H1 (cell line): ENCODE measurements at regions not wholly inside any gene's neighbourhood (a gene's known extent, or its start where the extent isn't known, plus 50 kb on each side); places are given as distances from the start of the nearest gene placed in this dataset.

Experiments
- CTCF ChIA-PET: fragments of 300-600 bp; sonication (Branson Sonifier 250); formaldehyde crosslinking; loops from one replicate; lab custom pipeline; 2021; ENCODE audit not compliant: partially characterized antibody; lab: Charles Lee
- POLR2A ChIA-PET: fragments of 300-600 bp; sonication (Branson Sonifier 250); formaldehyde crosslinking; loops from one replicate; lab custom pipeline; 2021; ENCODE audit warnings: inconsistent platforms; ENCODE audit not compliant: partially characterized antibody; lab: Charles Lee
- DNase-seq, 2 experiments: peaks; one replicate each; pipeline versions ENCODE4 v3.0.0 to v3.0.0-alpha.2; 2010 to 2022; ENCODE audit warnings: low spot score in 2 of 2, low read depth in 1 of 2, mixed read lengths in 1 of 2
- FAIRE-seq: peaks from 2 replicates; lab custom pipeline; 2011; peaks lifted over from hg19 to GRCh38; lab: Jason Lieb, UNC
- H2AFZ ChIP-seq: 2 replicates; pipeline ENCODE4 v1.8.1; 2012; ENCODE audit warnings: low read length, inconsistent platforms
- H2AK5ac ChIP-seq: 2 replicates; pipeline ENCODE4 v1.6.1; 2013; ENCODE audit warnings: low read depth, low read length
- H2BK120ac ChIP-seq: replicated peaks from 2 replicates; pipeline ENCODE3; 2013; ENCODE audit warnings: low read depth, low read length, inconsistent platforms
- H2BK12ac ChIP-seq: 2 replicates; pipeline ENCODE4 v1.6.1; 2013; ENCODE audit warnings: low read depth, low read length
- H2BK15ac ChIP-seq: 2 replicates; pipeline ENCODE4 v1.6.1; 2013; ENCODE audit warnings: low read length
- H2BK20ac ChIP-seq: 2 replicates; pipeline ENCODE4 v1.6.1; 2013; ENCODE audit warnings: low read length
- H2BK5ac ChIP-seq: 2 replicates; pipeline ENCODE4 v1.6.1; 2013; ENCODE audit warnings: low read depth, low read length
- H3K14ac ChIP-seq: 2 replicates; pipeline ENCODE4 v1.6.1; 2013; ENCODE audit warnings: inconsistent platforms; ENCODE audit not compliant: insufficient read length
- H3K18ac ChIP-seq: 2 replicates; pipeline ENCODE4 v1.6.1; 2013; ENCODE audit warnings: low read length; ENCODE audit errors: extremely low read depth
- H3K23ac ChIP-seq: 2 replicates; pipeline ENCODE4 v1.6.1; 2013; ENCODE audit warnings: inconsistent platforms; ENCODE audit not compliant: insufficient read length
- H3K23me2 ChIP-seq: 2 replicates; pipeline ENCODE4 v1.6.1; 2013; ENCODE audit warnings: low read depth, low read length
- H3K27ac ChIP-seq: 2 replicates; pipeline ENCODE4 v1.6.1; 2011; ENCODE audit warnings: low read depth, low read length, inconsistent platforms
- H3K27me3 ChIP-seq, 4 experiments: replicated peaks in 1 of 4; 1 replicate in 1 of 4; 2 replicates in 3 of 4; pipeline versions ENCODE4 v1.6.1 to v1.8.1; 2011 to 2013; ENCODE audit warnings: low read length in 3 of 4, mild to moderate bottlenecking in 3 of 4, inconsistent platforms in 2 of 4, mixed read lengths in 2 of 4, moderate library complexity in 1 of 4; ENCODE audit not compliant: control insufficient read depth in 3 of 4, insufficient read depth in 3 of 4; ENCODE audit errors: extremely low read depth in 1 of 4
- H3K36me3 ChIP-seq, 4 experiments: 2 replicates each; pipeline versions ENCODE4 v1.6.1 to v1.8.1; 2011 to 2013; ENCODE audit warnings: mild to moderate bottlenecking in 4 of 4, low read length in 3 of 4, moderate library complexity in 2 of 4, control low read depth in 1 of 4, inconsistent platforms in 1 of 4; ENCODE audit not compliant: insufficient read depth in 4 of 4, control insufficient read depth in 2 of 4
- H3K4ac ChIP-seq: replicated peaks from 2 replicates; pipeline ENCODE3; 2013; ENCODE audit warnings: low read length, low read depth, mixed read lengths, inconsistent platforms; ENCODE audit not compliant: insufficient read length
- H3K4me1 ChIP-seq, 4 experiments: replicated peaks in 1 of 4; 1 replicate in 1 of 4; 2 replicates in 3 of 4; pipeline versions ENCODE4 v1.6.1 to v1.8.1; 2011 to 2013; ENCODE audit warnings: low read length in 3 of 4, inconsistent platforms in 2 of 4, mixed read lengths in 1 of 4; ENCODE audit not compliant: insufficient read depth in 4 of 4, control insufficient read depth in 3 of 4
- H3K4me2 ChIP-seq, 2 experiments: 2 replicates each; pipeline versions ENCODE4 v1.6.1 to v1.8.1; 2011 to 2013; ENCODE audit warnings: low read depth in 2 of 2, low read length in 2 of 2, control low read depth in 1 of 2, inconsistent platforms in 1 of 2, mild to moderate bottlenecking in 1 of 2; ENCODE audit not compliant: insufficient read depth in 1 of 2
- H3K4me3 ChIP-seq, 4 experiments: fragments of 200-600, 300-600 bp in 1 of 4; sonication (generic), shearing (Covaris generic), sonication (Bioruptor Twin) in 1 of 4; 2 replicates each; pipeline versions ENCODE4 v1.5.1 to v1.8.1; 2011 to 2016; ENCODE audit warnings: low read length in 4 of 4, low read depth in 3 of 4, control low read depth in 2 of 4, inconsistent platforms in 2 of 4, mild to moderate bottlenecking in 2 of 4, mixed read lengths in 1 of 4, moderate library complexity in 1 of 4; ENCODE audit not compliant: insufficient read depth in 2 of 4; ENCODE audit errors: extremely low read depth in 1 of 4
- H3K56ac ChIP-seq: replicated peaks from 2 replicates; pipeline ENCODE3; 2013; ENCODE audit warnings: low read depth, mild to moderate bottlenecking, mixed read lengths, low read length, inconsistent platforms; ENCODE audit not compliant: insufficient read length
- H3K79me1 ChIP-seq: 2 replicates; pipeline ENCODE4 v1.6.1; 2013; ENCODE audit warnings: low read depth, low read length, control low read depth
- H3K79me2 ChIP-seq, 2 experiments: 2 replicates each; pipeline versions ENCODE4 v1.6.1 to v1.8.1; 2012 to 2013; ENCODE audit warnings: low read length in 2 of 2, mild to moderate bottlenecking in 2 of 2, inconsistent platforms in 1 of 2; ENCODE audit not compliant: insufficient read depth in 2 of 2, control insufficient read depth in 1 of 2
- H3K9ac ChIP-seq, 4 experiments: replicated peaks in 1 of 4; 1 replicate in 1 of 4; 2 replicates in 3 of 4; pipeline versions ENCODE4 v1.6.1 to v1.8.1; 2011 to 2013; ENCODE audit warnings: low read depth in 3 of 4, low read length in 3 of 4, control low read depth in 2 of 4, mild to moderate bottlenecking in 2 of 4, moderate library complexity in 2 of 4, inconsistent platforms in 1 of 4; ENCODE audit errors: extremely low read depth in 1 of 4
- H3K9me3 ChIP-seq, 2 experiments: 2 replicates each; pipeline versions ENCODE4 v1.6.1 to v1.8.1; 2012 to 2013; ENCODE audit warnings: mild to moderate bottlenecking in 2 of 2, moderate library complexity in 2 of 2, control low read depth in 1 of 2, inconsistent platforms in 1 of 2, low read depth in 1 of 2, low read length in 1 of 2, mixed read lengths in 1 of 2; ENCODE audit not compliant: insufficient read depth in 2 of 2
- H4K20me1 ChIP-seq, 2 experiments: replicated peaks in 1 of 2; 2 replicates each; pipeline versions ENCODE3 to v1.8.1; 2011 to 2013; ENCODE audit warnings: inconsistent platforms in 2 of 2, low read length in 2 of 2, mild to moderate bottlenecking in 1 of 2; ENCODE audit not compliant: insufficient read depth in 2 of 2, control insufficient read depth in 1 of 2
- H4K5ac ChIP-seq: 2 replicates; pipeline ENCODE4 v1.6.1; 2013; ENCODE audit warnings: low read length, low read depth, mixed read lengths, inconsistent platforms; ENCODE audit not compliant: insufficient read length
- H4K8ac ChIP-seq: 2 replicates; pipeline ENCODE4 v1.8.0; 2013; ENCODE audit warnings: mild to moderate bottlenecking, moderate library complexity, low read length, inconsistent platforms; ENCODE audit not compliant: insufficient read depth; ENCODE audit errors: extremely low read depth
- H4K91ac ChIP-seq: replicated peaks from 2 replicates; pipeline ENCODE3; 2013; ENCODE audit warnings: low read length, mixed read lengths, inconsistent platforms; ENCODE audit not compliant: insufficient read length
- BRCA1 ChIP-seq: IDR thresholded peaks from 2 replicates; pipeline ENCODE4 v1.6.1; 2012; ENCODE audit warnings: low read depth, low read length, improper control_type of control experiment
- HDAC6 ChIP-seq: IDR thresholded peaks from one replicate; pipeline ENCODE4 v1.7.1; 2012; ENCODE audit warnings: low read depth, mild to moderate bottlenecking, inconsistent platforms, low read length, moderate library complexity
- JUN ChIP-seq: IDR thresholded peaks from 2 replicates; pipeline ENCODE4 v1.6.1; 2011; ENCODE audit warnings: low read depth, mild to moderate bottlenecking, improper control_type of control experiment, low read length
- MAFK ChIP-seq: IDR thresholded peaks from 2 replicates; pipeline ENCODE4 v1.6.1; 2012; ENCODE audit warnings: low read depth, mild to moderate bottlenecking, improper control_type of control experiment, low read length
- POLR2AphosphoS5 ChIP-seq: IDR thresholded peaks from 2 replicates; pipeline ENCODE4 v1.6.1; 2011; ENCODE audit warnings: low read depth, low read length
- RNF2 ChIP-seq: fragments of 200-900, 300-1000 bp; sonication (generic); IDR thresholded peaks from 2 replicates; pipeline ENCODE4 v1.7.1; 2016; ENCODE audit warnings: borderline replicate concordance, low read depth, mild to moderate bottlenecking, antibody characterized with exemption, low read length; ENCODE audit not compliant: poor library complexity, severe bottlenecking; ENCODE audit errors: missing control alignments
- SAP30 ChIP-seq: fragments of 300-600 bp; sonication (generic); IDR thresholded peaks from 2 replicates; pipeline ENCODE4 v1.7.1; 2012; ENCODE audit warnings: low read length, moderate library complexity, mild to moderate bottlenecking, inconsistent platforms; ENCODE audit not compliant: insufficient read depth, insufficient replicate concordance
- TCF12 ChIP-seq: IDR thresholded peaks from 2 replicates; pipeline ENCODE4 v1.6.1; 2011; ENCODE audit warnings: low read depth, mild to moderate bottlenecking, low read length
- WGBS, 2 experiments: shearing (Covaris generic) in 1 of 2; methylation state at CpG; one replicate each; pipeline versions ENCODE4 v1.1.6 to v1.1.7; 2013 to 2015; ENCODE audit warnings: low lambda C conversion rate in 2 of 2, mixed read lengths in 2 of 2, inconsistent platforms in 1 of 2, low coverage in 1 of 2, missing lambda C conversion rate in 1 of 2; ENCODE audit not compliant: insufficient replicate concordance in 2 of 2, insufficient coverage in 1 of 2, insufficient read length in 1 of 2; ENCODE audit errors: extremely low coverage in 1 of 2, missing lambda C conversion rate in 1 of 2; 5-methylcytosine and 5-hydroxymethylcytosine counted together

DNA sequence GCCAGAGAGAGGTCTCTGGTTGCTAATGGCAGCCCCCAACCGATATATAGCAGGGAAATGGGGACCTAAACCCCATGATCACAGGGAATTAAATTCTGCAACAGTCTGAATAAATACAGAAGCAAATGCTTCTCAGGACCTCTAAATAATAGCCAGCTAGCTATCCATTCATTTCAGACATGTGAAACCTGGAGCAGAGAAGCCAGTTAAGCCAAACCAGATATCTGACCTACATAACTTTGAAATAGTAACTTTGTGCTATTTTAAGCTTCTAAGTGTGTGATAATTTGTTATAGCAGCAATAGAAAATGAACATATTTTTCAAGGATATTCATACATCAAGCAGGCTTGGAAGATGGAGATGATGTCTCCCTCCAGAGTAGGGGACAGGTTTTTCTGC is 1062.9 kb upstream of the CADM2 start:
- ChIA-PET POLR2A (no interaction called here), CTCF (interaction anchor here (0.7 kb wide), 1 partner anchor 40 kb away, joined by 3 read pairs; no protein-coding TSS in a partner anchor)
- FAIRE-seq: no peak

More for the DNA sequence above, 1062.9 kb upstream of the CADM2 start:
- no peak for DNase-seq
- no peak overlapping the region for H3K4me3 ChIP-seq
- no peak overlapping the region for H3K27ac ChIP-seq
- no peaks in the 10 kb centered on the region for H4K20me1 ChIP-seq
- H3K9ac ChIP-seq: no peak overlapping the region
- H3K56ac ChIP-seq: no peak overlapping the region
- no peaks in the 10 kb centered on the region for H3K27me3 ChIP-seq
- H2BK20ac ChIP-seq: no peak overlapping the region
- no peaks in the 10 kb centered on the region; the same call in 1 of the 2 replicates for H3K23me2 ChIP-seq
- TF ChIP-seq HDAC6 (no peak), JUN (no peak), TCF12 (no peak), MAFK (no peak), SAP30 (no peak), RNF2 (no peak), BRCA1 (no peak), POLR2AphosphoS5 (no peak)
- no peaks in the 10 kb centered on the region for H3K79me1 ChIP-seq
- no peak overlapping the region for H4K5ac ChIP-seq
- H4K8ac ChIP-seq: no peak overlapping the region
- H3K4ac ChIP-seq: no peak overlapping the region
- no peaks in the 10 kb centered on the region for H3K79me2 ChIP-seq
- no peaks in the 10 kb centered on the region for H3K36me3 ChIP-seq
- no peaks in the 10 kb centered on the region for H3K9me3 ChIP-seq
- H2AFZ ChIP-seq: no peak overlapping the region
- no peaks in the 10 kb centered on the region for H3K4me1 ChIP-seq
- no peak overlapping the region for H2BK120ac ChIP-seq
- 47% methylated on average over 1 of the region's 1 CpG; no CpG with 5 or more reads in 1 of the 2 experiments for WGBS, 2 experiments
- no peak overlapping the region for H2AK5ac ChIP-seq
- no peak overlapping the region for H3K18ac ChIP-seq
- no peak overlapping the region for H2BK5ac ChIP-seq
- H2BK15ac ChIP-seq: no peak overlapping the region
- H4K91ac ChIP-seq: no peak overlapping the region
- no peak overlapping the region for H3K14ac ChIP-seq
- H2BK12ac ChIP-seq: no peak overlapping the region
- H3K23ac ChIP-seq: no peak overlapping the region
- no peak overlapping the region for H3K4me2 ChIP-seq
